ENCODE measurements at regions not wholly inside any gene's neighbourhood (a gene's known extent, or its start where the extent isn't known, plus 50 kb on each side); places are given as distances from the start of the nearest gene placed in this dataset.

DNA sequence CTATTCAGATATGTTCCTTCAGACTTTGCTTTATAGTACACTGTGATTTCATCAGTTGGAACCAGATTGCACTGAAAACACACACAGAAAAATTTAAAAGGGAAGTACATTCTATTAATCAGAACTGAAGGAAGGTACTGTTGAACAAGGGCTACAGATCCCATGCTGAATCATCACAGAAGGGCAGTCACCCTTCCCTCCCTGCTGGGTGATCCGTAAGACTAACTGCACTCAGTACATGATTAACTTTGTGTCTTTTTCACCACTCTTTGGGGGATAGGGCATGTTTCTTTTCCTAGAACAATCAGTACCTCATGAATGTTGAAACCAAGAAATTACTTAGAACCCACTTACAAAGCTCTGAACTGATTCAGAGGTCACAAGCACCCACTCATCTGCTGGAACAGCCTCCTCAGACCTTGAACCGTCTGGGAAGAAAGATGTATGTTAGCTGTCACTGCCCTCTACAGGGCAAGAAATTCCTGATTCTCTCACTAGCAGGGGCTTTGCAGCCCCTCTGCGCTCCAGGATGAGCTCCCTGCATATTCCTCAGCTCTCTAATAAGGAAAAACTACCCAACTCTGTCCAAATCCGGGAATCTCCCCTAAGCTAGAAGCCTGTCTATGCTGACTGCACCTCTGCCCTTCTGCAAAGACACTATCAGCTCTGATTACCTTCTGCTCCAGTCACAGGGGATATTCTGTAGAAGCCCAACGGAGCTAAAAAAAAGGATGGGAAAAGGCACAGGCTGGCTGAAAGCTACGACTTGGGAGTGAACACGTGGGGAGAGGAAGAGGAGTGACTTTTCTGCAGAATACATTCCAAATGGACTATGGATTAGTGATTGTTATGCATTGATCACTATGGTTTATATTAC, 51.0 kb downstream of the IARS1 start:
- TF ChIP-seq, protein P1, sequence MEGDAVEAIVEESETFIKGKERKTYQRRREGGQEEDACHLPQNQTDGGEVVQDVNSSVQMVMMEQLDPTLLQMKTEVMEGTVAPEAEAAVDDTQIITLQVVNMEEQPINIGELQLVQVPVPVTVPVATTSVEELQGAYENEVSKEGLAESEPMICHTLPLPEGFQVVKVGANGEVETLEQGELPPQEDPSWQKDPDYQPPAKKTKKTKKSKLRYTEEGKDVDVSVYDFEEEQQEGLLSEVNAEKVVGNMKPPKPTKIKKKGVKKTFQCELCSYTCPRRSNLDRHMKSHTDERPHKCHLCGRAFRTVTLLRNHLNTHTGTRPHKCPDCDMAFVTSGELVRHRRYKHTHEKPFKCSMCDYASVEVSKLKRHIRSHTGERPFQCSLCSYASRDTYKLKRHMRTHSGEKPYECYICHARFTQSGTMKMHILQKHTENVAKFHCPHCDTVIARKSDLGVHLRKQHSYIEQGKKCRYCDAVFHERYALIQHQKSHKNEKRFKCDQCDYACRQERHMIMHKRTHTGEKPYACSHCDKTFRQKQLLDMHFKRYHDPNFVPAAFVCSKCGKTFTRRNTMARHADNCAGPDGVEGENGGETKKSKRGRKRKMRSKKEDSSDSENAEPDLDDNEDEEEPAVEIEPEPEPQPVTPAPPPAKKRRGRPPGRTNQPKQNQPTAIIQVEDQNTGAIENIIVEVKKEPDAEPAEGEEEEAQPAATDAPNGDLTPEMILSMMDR (IDR thresholded peaks at IDR 0.05), result no peak
- H3K27me3 Mint-ChIP-seq, result no peaks in the 10 kb centered on the region
- H3K27ac ChIP-seq (ENCODE audit: low read depth in 1 of 2, low read length in 2 of 2), result no peak overlapping the region
- H3K36me3 Mint-ChIP-seq (ENCODE audit: low read depth), result peaks cover 100% of the 10 kb centered on the region
- intact Hi-C loops (cut with DNase I, micrococcal nuclease), result no loop called here
- no peaks in the 10 kb centered on the region for H3K4me1 ChIP-seq (ENCODE audit: insufficient read depth, low read length)
- DNase-seq, result no peak
- H3K9me3 Mint-ChIP-seq, result no peaks in the 10 kb centered on the region
- H3K36me3 ChIP-seq (ENCODE audit: insufficient read depth, low read length), result peaks cover 97% of the 10 kb centered on the region
- POLR2A ChIA-PET, result no interaction called here
- no peak overlapping the region for H3K27ac Mint-ChIP-seq
- no peak for ATAC-seq (ENCODE audit: poor library complexity)
- no peaks in the 10 kb centered on the region for H3K27me3 ChIP-seq (ENCODE audit: control insufficient read depth in 1 of 2, insufficient read depth in 2 of 2, low read length in 2 of 2)
- no peaks in the 10 kb centered on the region for H3K9me3 ChIP-seq (ENCODE audit: control insufficient read depth in 1 of 2, insufficient read depth in 1 of 2, low read length in 2 of 2)
- CTCF ChIA-PET, result no interaction called here
- no peak overlapping the region for H3K4me3 Mint-ChIP-seq
- no peak overlapping the region for H3K4me3 ChIP-seq (ENCODE audit: low read length)
- H3K4me1 Mint-ChIP-seq (ENCODE audit: low read depth), result no peaks in the 10 kb centered on the region

DNA sequence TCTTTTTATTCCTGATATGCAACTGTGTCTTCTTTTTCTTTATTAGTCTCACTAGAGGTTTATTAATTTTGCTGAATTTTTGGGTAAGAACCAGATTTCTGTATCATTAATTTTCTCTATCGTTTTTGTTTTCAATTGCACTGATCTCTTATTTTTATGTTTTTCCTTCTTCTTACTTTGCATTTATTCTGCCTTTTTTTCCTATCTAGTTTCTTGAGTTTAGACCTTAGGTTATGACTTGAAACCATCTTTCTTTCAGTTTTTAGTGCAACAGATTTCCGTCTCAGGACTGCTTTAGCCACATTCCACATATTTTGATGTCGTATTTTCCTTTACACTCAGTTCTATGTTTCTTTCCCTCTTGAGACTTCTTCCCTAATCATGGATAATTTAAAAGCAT, 56.6 kb downstream of the IARS1 start:
- no peak overlapping the region for H3K27ac Mint-ChIP-seq
- DNase-seq (no peak), ATAC-seq (ENCODE audit: poor library complexity) (no peak)
- no peaks in the 10 kb centered on the region for H3K27me3 Mint-ChIP-seq
- no peaks in the 10 kb centered on the region for H3K9me3 Mint-ChIP-seq
- TF ChIP-seq, protein P1 (IDR thresholded peaks at IDR 0.05), result no peak
- peaks cover 90% of the 10 kb centered on the region for H3K36me3 Mint-ChIP-seq (ENCODE audit: low read depth)
- no peaks in the 10 kb centered on the region for H3K4me1 Mint-ChIP-seq (ENCODE audit: low read depth)
- Histone ChIP-seq H3K4me3 (ENCODE audit: low read length) (no peak overlapping the region), H3K27ac (ENCODE audit: low read depth in 1 of 2, low read length in 2 of 2) (no peak overlapping the region), H3K4me1 (ENCODE audit: insufficient read depth, low read length) (no peaks in the 10 kb centered on the region), H3K27me3 (ENCODE audit: control insufficient read depth in 1 of 2, insufficient read depth in 2 of 2, low read length in 2 of 2) (no peaks in the 10 kb centered on the region), H3K9me3 (ENCODE audit: control insufficient read depth in 1 of 2, insufficient read depth in 1 of 2, low read length in 2 of 2) (no peaks in the 10 kb centered on the region), H3K36me3 (ENCODE audit: insufficient read depth, low read length) (peaks cover 47% of the 10 kb centered on the region)
- H3K4me3 Mint-ChIP-seq, result no peak overlapping the region
- POLR2A ChIA-PET, result no interaction called here
- CTCF ChIA-PET, result no interaction called here
- intact Hi-C loops (cut with DNase I, micrococcal nuclease), result no loop called here

DNA sequence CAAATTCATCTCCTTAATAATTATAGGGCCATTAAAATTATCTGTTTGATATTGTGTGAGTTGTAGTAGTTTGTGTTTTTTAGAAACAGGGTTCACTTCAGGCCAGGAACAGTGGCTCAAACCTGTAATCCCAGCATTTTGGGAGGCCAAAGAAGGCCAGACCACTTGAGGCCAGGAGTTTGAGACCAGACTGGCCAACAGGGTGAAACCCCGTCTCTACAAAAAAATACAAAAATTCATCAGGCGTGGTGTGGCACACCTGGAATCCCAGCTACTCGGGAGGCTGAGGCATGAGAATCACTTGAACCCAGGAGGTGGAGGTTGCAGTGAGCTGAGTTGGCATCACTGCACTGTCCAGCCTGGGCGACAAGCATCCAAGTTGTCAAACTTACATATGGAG, 57.0 kb downstream of the IARS1 start:
- no peak overlapping the region for H3K4me3 Mint-ChIP-seq
- H3K27me3 Mint-ChIP-seq, result no peaks in the 10 kb centered on the region
- peaks cover 86% of the 10 kb centered on the region for H3K36me3 Mint-ChIP-seq (ENCODE audit: low read depth)
- Histone ChIP-seq H3K27ac (ENCODE audit: low read depth in 1 of 2, low read length in 2 of 2) (no peak overlapping the region), H3K4me1 (ENCODE audit: insufficient read depth, low read length) (no peaks in the 10 kb centered on the region), H3K9me3 (ENCODE audit: control insufficient read depth in 1 of 2, insufficient read depth in 1 of 2, low read length in 2 of 2) (no peaks in the 10 kb centered on the region), H3K36me3 (ENCODE audit: insufficient read depth, low read length) (peaks cover 43% of the 10 kb centered on the region), H3K27me3 (ENCODE audit: control insufficient read depth in 1 of 2, insufficient read depth in 2 of 2, low read length in 2 of 2) (no peaks in the 10 kb centered on the region), H3K4me3 (ENCODE audit: low read length) (no peak overlapping the region)
- DNase-seq (no peak), ATAC-seq (ENCODE audit: poor library complexity) (no peak)
- H3K9me3 Mint-ChIP-seq, result no peaks in the 10 kb centered on the region
- intact Hi-C loops (cut with DNase I, micrococcal nuclease), result no loop called here
- POLR2A ChIA-PET, result no interaction called here
- H3K4me1 Mint-ChIP-seq (ENCODE audit: low read depth), result no peaks in the 10 kb centered on the region
- H3K27ac Mint-ChIP-seq, result no peak overlapping the region
- TF ChIP-seq, protein P1 (IDR thresholded peaks at IDR 0.05), result no peak
- CTCF ChIA-PET, result no interaction called here

Measured in CD4-positive, alpha-beta T cell (primary cell).